ENCODE measurements at regions not wholly inside any gene's neighbourhood (a gene's known extent, or its start where the extent isn't known, plus 50 kb on each side); places are given as distances from the start of the nearest gene placed in this dataset.
"Not testable (repeated sequence)": the region's sequence is repeated elsewhere in the genome, so short reads cannot be mapped to it uniquely, and the experiment has no call there.

GRCh38 chr5:111960476-111961215, 203.7 kb upstream of the NREP start:
- no peaks in the 10 kb centered on the region for H3K27me3 Mint-ChIP-seq
- ATAC-seq (no peak), DNase-seq (no peak)
- no peaks in the 10 kb centered on the region for H3K36me3 Mint-ChIP-seq
- no peak overlapping the region for H3K27ac Mint-ChIP-seq
- no peaks in the 10 kb centered on the region for H3K9me3 Mint-ChIP-seq (ENCODE audit: low read depth)
- H3K4me3 Mint-ChIP-seq, result no peak overlapping the region
- H3K4me1 Mint-ChIP-seq, result no peaks in the 10 kb centered on the region
- CTCF ChIA-PET, result no interaction called here

- H3K4me1 Mint-ChIP-seq, result no peaks in the 10 kb centered on the region
Measured at GRCh38 chr5:111958851-111959250, 201.9 kb upstream of the NREP start.

GRCh38 chr5:111956765-111957164, 199.8 kb upstream of the NREP start:
- H3K4me3 Mint-ChIP-seq; H3K4me1 Mint-ChIP-seq; DNase-seq; H3K9me3 Mint-ChIP-seq (ENCODE audit: low read depth); ATAC-seq; CTCF ChIA-PET; H3K36me3 Mint-ChIP-seq; H3K27ac Mint-ChIP-seq; H3K27me3 Mint-ChIP-seq: not testable (repeated sequence)

More at GRCh38 chr5:111958851-111959250, 201.9 kb upstream of the NREP start:
- DNase-seq, result no peak
- no peaks in the 10 kb centered on the region for H3K27me3 Mint-ChIP-seq
- H3K9me3 Mint-ChIP-seq (ENCODE audit: low read depth), result no peaks in the 10 kb centered on the region
- no peak overlapping the region for H3K27ac Mint-ChIP-seq
- no peak overlapping the region for H3K4me3 Mint-ChIP-seq
- no peaks in the 10 kb centered on the region for H3K36me3 Mint-ChIP-seq
- CTCF ChIA-PET, result no interaction called here
- no peak for ATAC-seq

DNA sequence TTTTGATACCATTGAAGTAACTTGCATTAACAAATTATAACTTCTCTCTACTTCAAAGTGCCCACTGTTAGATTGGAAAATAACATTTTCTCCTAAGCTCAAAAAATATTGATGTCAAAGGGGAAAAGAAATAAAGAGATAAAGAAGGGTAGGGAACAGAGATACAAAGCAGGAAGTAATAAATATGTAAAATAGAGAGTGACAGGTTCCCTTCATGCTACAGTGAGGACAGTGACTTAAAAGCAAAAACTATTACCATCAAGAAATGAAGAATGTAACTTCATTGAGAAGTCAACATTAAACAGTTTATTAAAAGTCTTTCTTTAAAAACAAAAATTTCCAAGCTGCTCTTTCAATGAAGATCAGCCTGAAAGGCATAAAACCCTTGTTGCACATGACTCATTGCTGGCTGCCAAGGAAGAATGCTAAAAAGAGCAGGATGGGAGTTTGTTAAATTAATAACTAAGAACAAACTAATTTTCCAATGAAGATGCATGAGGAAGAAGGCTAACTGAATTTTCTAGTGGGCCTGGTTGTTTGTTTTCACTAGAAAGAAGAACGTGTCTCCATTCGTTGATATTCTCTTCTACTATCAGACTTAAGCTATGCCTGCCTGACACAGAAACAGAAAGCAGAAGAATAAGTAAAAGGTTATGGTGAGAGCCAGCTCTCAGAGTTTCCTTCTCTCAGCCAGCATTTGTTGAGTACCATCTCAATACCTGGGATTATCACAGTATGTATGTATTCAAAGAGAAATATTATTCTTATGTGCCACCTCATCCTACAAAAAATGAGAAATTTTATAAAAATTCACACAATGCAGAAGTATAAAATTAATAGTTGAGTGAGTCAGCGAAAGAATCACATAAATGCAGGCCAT, 197.8 kb upstream of the NREP start:
- DNase-seq, result no peak

DNA sequence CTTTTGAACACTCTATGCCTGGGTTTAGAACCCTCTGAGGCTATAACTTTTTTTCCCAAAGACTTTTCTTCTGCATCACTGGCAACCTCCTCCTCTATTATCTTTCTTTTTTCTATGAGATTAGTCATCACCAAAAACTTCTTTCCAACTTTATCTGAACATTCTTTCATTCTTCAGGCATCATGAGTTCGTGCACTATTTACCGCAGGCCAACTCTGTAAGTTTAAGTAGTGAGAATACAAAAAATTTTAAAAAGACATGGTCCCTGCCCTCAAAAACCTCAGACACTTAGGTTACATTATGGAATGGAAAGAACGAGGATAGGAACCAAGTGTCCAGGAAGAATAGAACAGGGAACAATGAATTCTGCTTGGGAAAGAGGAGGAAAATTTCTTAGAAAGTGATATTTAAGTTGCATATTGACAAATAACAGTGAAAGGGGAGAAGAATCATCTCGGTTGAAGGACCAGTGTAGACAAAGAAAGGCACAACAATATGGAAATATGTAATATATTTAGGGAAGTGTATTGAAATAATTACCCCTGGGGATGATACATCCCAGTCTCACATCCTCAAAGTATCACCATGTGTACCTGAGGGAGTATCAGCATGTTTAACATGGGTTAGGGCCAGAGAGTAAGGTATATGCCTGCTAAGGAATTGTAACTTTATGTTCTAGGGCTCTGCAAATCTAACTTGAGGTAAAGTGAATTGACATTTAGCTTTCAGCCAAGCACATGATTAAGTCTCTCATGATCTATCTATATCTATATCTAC, 196.5 kb upstream of the NREP start:
- H3K36me3 Mint-ChIP-seq, result no peaks in the 10 kb centered on the region
- ATAC-seq (no peak), DNase-seq (no peak)
- CTCF ChIA-PET, result no interaction called here
- H3K4me1 Mint-ChIP-seq, result no peaks in the 10 kb centered on the region
- H3K4me3 Mint-ChIP-seq, result no peak overlapping the region
- no peak overlapping the region for H3K27ac Mint-ChIP-seq
- no peaks in the 10 kb centered on the region for H3K9me3 Mint-ChIP-seq (ENCODE audit: low read depth)
- H3K27me3 Mint-ChIP-seq, result no peaks in the 10 kb centered on the region

More for the DNA sequence above, 197.8 kb upstream of the NREP start:
- no peak for ATAC-seq
- Mint-ChIP-seq H3K9me3 (ENCODE audit: low read depth) (no peaks in the 10 kb centered on the region), H3K4me3 (no peak overlapping the region), H3K27me3 (no peaks in the 10 kb centered on the region), H3K36me3 (no peaks in the 10 kb centered on the region), H3K4me1 (no peaks in the 10 kb centered on the region), H3K27ac (no peak overlapping the region)
- CTCF ChIA-PET, result no interaction called here

GRCh38 chr5:111952555-111952954, 195.6 kb upstream of the NREP start:
- Mint-ChIP-seq H3K4me1 (no peaks in the 10 kb centered on the region), H3K36me3 (no peaks in the 10 kb centered on the region), H3K4me3 (no peak overlapping the region), H3K27ac (no peak overlapping the region), H3K27me3 (no peaks in the 10 kb centered on the region), H3K9me3 (ENCODE audit: low read depth) (no peaks in the 10 kb centered on the region)
- CTCF ChIA-PET, result no interaction called here
- ATAC-seq (no peak), DNase-seq (no peak)

- Mint-ChIP-seq H3K27ac (no peak overlapping the region), H3K4me1 (no peaks in the 10 kb centered on the region), H3K9me3 (ENCODE audit: low read depth) (no peaks in the 10 kb centered on the region), H3K4me3 (no peak overlapping the region), H3K36me3 (no peaks in the 10 kb centered on the region), H3K27me3 (no peaks in the 10 kb centered on the region)
- no peak for DNase-seq
- CTCF ChIA-PET, result no interaction called here
- no peak for ATAC-seq
Measured at GRCh38 chr5:111950660-111951059, 193.7 kb upstream of the NREP start.

GRCh38 chr5:111948092-111948841, 191.3 kb upstream of the NREP start:
- DNase-seq, result no peak
- H3K9me3 Mint-ChIP-seq (ENCODE audit: low read depth), result no peaks in the 10 kb centered on the region
- H3K36me3 Mint-ChIP-seq, result no peaks in the 10 kb centered on the region
- no peak overlapping the region for H3K4me3 Mint-ChIP-seq
- H3K27ac Mint-ChIP-seq, result no peak overlapping the region
- ATAC-seq, result no peak
- no peaks in the 10 kb centered on the region for H3K27me3 Mint-ChIP-seq
- no peaks in the 10 kb centered on the region for H3K4me1 Mint-ChIP-seq
- CTCF ChIA-PET, result no interaction called here

GRCh38 chr5:111946556-111946955, 189.6 kb upstream of the NREP start:
- H3K27me3 Mint-ChIP-seq, result no peaks in the 10 kb centered on the region
- DNase-seq (no peak), ATAC-seq (no peak)
- no peak overlapping the region for H3K4me3 Mint-ChIP-seq
- H3K4me1 Mint-ChIP-seq, result no peaks in the 10 kb centered on the region
- no peaks in the 10 kb centered on the region for H3K9me3 Mint-ChIP-seq (ENCODE audit: low read depth)
- no peaks in the 10 kb centered on the region for H3K36me3 Mint-ChIP-seq
- no peak overlapping the region for H3K27ac Mint-ChIP-seq
- CTCF ChIA-PET, result no interaction called here

DNA sequence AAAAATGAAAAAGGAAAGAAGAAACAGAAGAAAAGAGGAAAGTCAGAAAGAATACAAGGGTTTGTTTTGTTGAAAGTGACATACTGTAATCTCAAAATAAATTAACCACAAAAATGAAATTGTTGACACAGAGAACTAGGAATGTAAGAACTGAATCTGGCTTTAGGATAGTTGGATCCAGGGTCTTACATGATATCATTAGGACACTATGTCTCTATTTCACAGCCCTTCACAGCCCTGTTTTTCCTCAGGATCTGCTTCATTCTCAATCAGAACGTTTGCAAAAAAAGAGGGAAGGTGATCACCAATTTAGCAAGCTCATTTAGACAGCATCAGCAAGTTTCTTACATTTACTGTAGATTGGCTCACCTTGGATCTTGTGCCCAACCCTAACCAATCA, 188.5 kb upstream of the NREP start:
- DNase-seq, result no peak
- H3K27me3 Mint-ChIP-seq, result peaks cover 2% of the 10 kb centered on the region
- CTCF ChIA-PET, result no interaction called here
- H3K9me3 Mint-ChIP-seq (ENCODE audit: low read depth), result no peaks in the 10 kb centered on the region
- H3K36me3 Mint-ChIP-seq, result no peaks in the 10 kb centered on the region
- no peaks in the 10 kb centered on the region for H3K4me1 Mint-ChIP-seq
- no peak for ATAC-seq
- no peak overlapping the region for H3K27ac Mint-ChIP-seq
- no peak overlapping the region for H3K4me3 Mint-ChIP-seq

DNA sequence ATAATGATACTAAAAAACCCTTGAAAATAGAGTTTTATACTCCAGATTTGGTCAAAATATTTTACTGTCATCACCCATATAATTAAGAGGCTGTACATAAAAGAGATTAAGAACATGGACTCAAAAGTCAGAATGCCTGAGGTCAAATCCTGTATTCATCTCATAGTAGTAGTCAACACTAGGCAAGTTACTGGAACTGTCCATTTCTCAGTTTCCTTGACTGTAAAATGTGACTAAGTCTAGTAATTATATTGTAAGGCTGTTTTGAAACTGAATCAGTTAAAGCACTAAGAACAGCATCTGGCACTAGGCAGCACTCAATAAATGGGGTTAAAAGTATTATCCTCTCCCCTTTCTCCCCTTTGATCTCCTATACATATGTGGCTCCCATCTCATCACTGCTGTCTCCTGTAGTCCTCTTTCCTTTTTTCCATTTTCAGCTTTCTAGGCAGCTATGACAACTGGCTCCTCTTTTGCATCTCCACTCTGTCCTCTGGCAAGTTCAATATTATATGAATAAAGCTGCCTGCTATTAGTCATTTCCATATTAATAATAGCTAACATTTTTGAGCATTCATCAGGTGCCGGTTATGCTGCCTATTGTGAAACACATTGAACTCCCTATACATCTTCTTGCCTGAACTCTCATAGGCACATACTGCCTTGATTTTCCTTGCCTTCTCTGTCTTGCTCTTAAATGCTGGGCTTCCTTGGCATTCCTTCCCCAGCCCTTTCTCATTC, 185.8 kb upstream of the NREP start:
- H3K36me3 Mint-ChIP-seq, result no peaks in the 10 kb centered on the region

GRCh38 chr5:111942201-111942600, 185.2 kb upstream of the NREP start:
- DNase-seq (no peak), ATAC-seq (no peak)
- CTCF ChIA-PET, result no interaction called here
- Mint-ChIP-seq H3K4me1 (no peaks in the 10 kb centered on the region), H3K4me3 (no peak overlapping the region), H3K27me3 (peaks cover 2% of the 10 kb centered on the region), H3K27ac (no peak overlapping the region), H3K36me3 (no peaks in the 10 kb centered on the region), H3K9me3 (ENCODE audit: low read depth) (no peaks in the 10 kb centered on the region)

More for the DNA sequence above, 185.8 kb upstream of the NREP start:
- H3K27me3 Mint-ChIP-seq, result peaks cover 2% of the 10 kb centered on the region
- no peak overlapping the region for H3K27ac Mint-ChIP-seq
- DNase-seq (no peak), ATAC-seq (no peak)
- CTCF ChIA-PET, result no interaction called here
- H3K4me3 Mint-ChIP-seq, result no peak overlapping the region
- H3K4me1 Mint-ChIP-seq, result no peaks in the 10 kb centered on the region
- H3K9me3 Mint-ChIP-seq (ENCODE audit: low read depth), result no peaks in the 10 kb centered on the region

GRCh38 chr5:111937094-111937493, 180.1 kb upstream of the NREP start:
- Mint-ChIP-seq H3K4me1 (no peaks in the 10 kb centered on the region), H3K4me3 (no peak overlapping the region), H3K27ac (no peak overlapping the region), H3K9me3 (ENCODE audit: low read depth) (no peaks in the 10 kb centered on the region), H3K36me3 (no peaks in the 10 kb centered on the region), H3K27me3 (peaks cover 2% of the 10 kb centered on the region)
- no peak for DNase-seq
- CTCF ChIA-PET, result no interaction called here
- no peak for ATAC-seq

Measured in activated CD8-positive, alpha-beta memory T cell treated with anti-CD3 and anti-CD28 coated beads, Interleukin-2, amount 10 ng/mL, durations not matched to agents 7 days and 5 days (primary cell).